ENCODE measurements at regions not wholly inside any gene's neighbourhood (a gene's known extent, or its start where the extent isn't known, plus 50 kb on each side); places are given as distances from the start of the nearest gene placed in this dataset.

- DNase-seq: no peak
Measured at GRCh38 chr13:50672025-50672424, 171.5 kb downstream of the DLEU7 start.

GRCh38 chr13:50675651-50676050, 167.8 kb downstream of the DLEU7 start:
- no peak for DNase-seq

- no peak for DNase-seq
Measured at GRCh38 chr13:50676602-50677001, 166.9 kb downstream of the DLEU7 start.

- DNase-seq: no peak
Measured at GRCh38 chr13:50677258-50677657, 166.2 kb downstream of the DLEU7 start.

DNA sequence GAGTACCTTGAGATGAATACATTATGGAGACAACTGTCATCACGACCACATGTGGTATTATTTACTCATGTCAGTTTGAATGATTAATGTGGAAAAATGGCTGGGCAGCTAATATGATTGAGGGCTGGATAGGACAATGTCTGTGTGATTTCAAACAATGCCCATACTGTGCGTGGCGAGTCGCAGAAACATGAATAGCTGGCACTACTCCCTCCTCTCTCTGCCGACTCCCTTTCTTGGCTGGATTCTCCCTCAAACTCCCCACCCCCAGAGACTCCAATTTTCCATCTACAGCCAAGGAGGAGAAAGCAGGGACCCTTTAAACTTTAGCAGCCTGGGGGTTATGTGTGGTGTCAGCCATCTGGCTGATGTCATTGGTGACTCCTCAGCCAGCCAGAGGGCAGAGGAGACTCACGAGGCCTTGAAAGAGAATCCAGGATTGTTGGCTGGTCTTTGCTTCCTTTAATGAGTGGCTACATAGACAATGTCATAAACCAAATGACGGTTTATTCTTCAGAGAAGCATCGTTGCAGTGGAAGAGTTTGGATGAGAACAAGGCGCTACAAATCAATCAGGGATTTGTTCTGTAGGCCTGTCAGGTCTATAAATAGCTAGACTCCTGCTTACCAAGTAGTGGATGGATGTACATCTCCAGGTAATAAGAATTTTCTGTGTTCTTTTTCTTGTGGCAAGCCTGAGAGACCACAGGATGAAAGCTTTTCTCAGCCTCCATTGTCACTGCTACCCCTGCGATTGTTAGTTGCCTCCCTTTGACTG, 165.6 kb downstream of the DLEU7 start:
- no peak for DNase-seq

DNA sequence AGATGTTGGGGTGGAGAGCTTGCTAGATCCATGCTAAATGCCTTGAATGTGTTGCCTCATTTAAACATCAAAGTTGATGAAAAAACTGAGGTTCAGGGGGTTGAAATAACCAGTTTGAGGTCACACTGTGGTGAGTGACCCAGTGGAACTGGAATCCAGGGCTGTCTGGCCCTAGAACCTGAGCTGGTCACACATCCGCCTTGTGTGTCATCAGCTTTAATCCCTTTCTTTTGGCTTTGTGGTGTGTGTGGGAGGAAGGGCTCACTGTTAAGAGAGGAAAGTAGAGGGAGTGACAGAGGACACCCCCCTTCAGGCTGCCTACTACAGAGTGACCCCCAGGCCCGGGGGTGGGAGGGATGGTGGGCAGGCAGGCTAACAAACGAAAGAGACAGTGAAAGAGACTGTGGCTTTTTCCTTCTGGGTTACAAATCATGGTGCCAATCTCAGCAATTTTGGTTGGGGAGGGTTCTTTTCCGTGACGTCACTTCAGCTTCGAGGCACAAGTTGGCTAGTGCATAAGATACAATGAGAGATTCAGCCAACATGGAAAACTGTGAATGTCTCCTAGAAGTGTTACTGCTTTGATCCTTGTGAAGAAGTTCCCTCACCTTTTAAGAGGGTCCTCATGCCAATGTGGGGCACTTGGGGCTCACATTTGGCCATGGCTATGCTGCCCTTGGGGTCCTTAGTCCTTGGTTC, 164.9 kb downstream of the DLEU7 start:
- no peak for DNase-seq

DNA sequence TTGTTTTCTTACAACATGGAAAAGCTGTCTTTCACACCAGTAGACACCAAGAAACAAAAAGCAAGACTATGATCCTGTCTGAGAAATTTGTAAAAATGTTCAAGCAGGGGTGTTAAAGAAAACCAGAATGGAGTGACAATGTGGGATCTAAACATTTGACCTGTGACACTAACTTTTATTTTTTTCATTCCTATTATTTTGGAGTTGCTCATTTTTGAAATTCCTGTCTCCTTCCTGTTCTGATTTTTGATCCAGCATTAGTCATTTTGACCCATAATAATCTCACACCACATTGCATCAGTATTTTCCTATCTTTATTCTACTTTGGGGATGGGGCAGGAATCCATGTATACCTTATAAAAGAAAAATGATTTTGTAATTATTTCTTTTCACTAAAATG, 164.2 kb downstream of the DLEU7 start:
- no peak for DNase-seq

DNA sequence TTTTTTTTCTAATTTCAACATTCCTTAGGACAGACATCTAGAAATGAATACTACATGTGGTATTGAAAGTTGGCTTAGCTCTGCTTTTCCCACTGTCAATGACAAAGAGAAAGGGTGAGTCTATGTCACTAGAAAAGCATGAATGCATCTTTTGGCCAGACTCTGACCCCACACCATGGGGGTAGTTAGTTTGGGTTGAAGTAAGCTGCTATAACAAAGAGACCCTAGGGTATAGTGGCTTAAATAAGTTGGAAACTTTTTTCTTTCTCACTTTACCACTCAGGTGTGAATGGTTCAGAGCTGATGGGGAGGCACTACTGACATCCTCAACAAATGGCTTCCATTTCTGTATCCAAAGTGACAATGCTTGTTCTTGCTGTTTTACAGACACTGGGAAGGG, 161.5 kb downstream of the DLEU7 start:
- no peak for DNase-seq

GRCh38 chr13:50682966-50683365, 160.5 kb downstream of the DLEU7 start:
- DNase-seq: no peak

GRCh38 chr13:50684366-50684765, 159.1 kb downstream of the DLEU7 start:
- DNase-seq: no peak

GRCh38 chr13:50685491-50685890, 158.0 kb downstream of the DLEU7 start:
- no peak for DNase-seq

GRCh38 chr13:50685956-50686355, 157.5 kb downstream of the DLEU7 start:
- no peak for DNase-seq

- no peak for DNase-seq
Measured at GRCh38 chr13:50686551-50686950, 156.9 kb downstream of the DLEU7 start.

- no peak for DNase-seq
Measured at GRCh38 chr13:50687545-50687944, 155.9 kb downstream of the DLEU7 start.

DNA sequence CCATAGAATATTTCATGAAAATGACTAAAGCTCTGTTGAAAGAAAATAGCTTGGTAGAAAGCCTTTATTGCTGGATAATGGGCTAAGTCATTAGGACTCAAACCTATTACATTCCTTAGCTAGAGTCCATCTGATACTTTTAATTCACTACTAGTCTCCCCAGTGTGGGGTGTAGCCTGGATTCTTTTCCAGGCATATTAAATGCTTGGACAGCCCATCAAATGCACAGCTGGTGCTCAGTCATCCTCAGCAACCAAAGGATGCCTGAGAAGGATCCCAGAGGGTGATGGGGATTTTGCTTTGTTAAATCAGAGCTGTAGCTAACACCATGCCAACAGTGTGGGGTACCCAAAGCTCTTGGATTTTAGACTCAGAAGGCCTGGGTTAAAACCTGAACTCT, 153.5 kb downstream of the DLEU7 start:
- no peak for DNase-seq

GRCh38 chr13:50691176-50691680, 152.3 kb downstream of the DLEU7 start:
- no peak for DNase-seq

DNA sequence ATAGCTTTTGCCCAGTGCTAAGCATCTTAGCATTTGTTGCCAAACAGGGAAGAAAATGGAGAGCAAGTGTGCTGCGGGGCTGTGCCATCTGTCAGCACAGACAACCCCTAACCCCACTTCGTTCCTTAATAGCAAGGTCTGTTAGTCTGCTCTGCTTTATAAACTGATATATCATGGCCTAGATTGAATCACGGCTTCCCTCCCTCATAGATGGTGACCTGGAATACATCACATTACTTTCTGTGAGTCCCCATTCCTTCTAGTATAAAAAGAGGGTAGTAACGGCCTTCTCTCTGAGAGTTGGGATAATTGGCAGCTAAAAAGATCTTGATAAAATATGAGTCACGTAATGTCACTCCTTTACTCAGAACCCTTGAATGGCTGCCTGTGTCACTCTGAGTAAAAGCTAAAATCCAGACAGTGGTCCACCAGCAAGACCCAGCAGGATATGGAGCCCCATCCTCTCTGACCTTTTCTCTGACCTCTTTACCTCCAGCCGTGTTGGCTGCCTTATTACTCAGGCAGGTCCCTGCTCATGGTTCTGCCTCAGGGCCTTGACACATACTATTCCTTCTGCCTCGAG, 151.7 kb downstream of the DLEU7 start:
- no peak for DNase-seq

DNA sequence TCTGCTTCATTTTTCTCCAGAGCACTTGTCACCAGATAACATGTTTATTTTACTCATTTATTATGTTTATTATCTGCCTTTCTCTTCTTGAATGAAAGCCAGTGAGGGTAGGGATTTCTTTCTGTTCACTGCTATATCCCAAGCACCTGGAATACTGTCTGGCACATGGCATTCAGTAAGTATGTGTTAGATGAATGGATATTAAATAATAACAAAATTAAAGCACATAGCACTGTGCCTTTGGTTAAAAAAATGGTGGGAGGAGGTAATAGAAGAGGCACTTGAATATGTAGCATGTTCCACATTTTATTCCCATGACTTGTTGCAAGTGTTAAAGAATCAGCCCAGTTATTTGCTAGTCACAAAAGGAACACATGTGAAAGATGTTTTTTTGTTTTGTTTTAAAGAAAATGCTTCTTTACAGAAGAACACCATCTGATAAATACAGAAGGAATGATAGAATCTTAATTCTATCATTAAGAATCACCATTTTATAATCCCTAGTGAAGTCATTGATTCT, 151.0 kb downstream of the DLEU7 start:
- DNase-seq: no peak

DNA sequence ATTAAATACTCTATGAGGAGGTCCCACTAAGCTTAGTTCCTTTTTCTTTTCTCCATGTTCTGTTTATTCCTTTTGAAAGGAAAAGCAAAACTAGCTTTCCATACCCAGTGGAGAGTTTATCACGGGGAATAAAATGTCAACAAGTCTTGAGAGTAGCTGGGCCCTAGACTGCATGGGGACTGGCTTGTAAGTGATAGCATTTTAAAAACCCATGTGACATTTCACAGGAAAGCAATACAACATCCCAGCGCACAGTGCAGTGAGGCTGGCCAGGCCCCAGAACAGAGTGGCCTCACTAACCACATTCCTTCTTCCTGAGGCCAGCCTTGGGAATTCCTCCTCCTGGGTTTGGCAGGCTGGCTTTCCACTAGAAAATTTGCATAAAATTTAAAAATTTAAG, 149.8 kb downstream of the DLEU7 start:
- DNase-seq: no peak

GRCh38 chr13:50697746-50698539, 145.5 kb downstream of the DLEU7 start:
- DNase-seq: no peak

- DNase-seq: no peak
Measured at GRCh38 chr13:50699874-50700663, 143.4 kb downstream of the DLEU7 start.

GRCh38 chr13:50700664-50701305, 142.7 kb downstream of the DLEU7 start:
- DNase-seq: no peak
